GM21526 (cell line): ENCODE measurements at regions not wholly inside any gene's neighbourhood (a gene's known extent, or its start where the extent isn't known, plus 50 kb on each side); places are given as distances from the start of the nearest gene placed in this dataset.
"Not testable (repeated sequence)": the region's sequence is repeated elsewhere in the genome, so short reads cannot be mapped to it uniquely, and the experiment has no call there.

Experiments used
- ATAC-seq: cut with Tn5 transposase; IDR thresholded peaks from one replicate; pipeline ENCODE4 v1.9.1; 2021; ENCODE audit warnings: moderate library complexity; ENCODE audit not compliant: unreplicated experiment, low FRiP score

GRCh38 chr9:2277133-2277532 lies 262.0 kb downstream of the SMARCA2 start:
- not testable (repeated sequence) for ATAC-seq

GRCh38 chr9:2277644-2278043 lies 262.5 kb downstream of the SMARCA2 start:
- not testable (repeated sequence) for ATAC-seq

DNA sequence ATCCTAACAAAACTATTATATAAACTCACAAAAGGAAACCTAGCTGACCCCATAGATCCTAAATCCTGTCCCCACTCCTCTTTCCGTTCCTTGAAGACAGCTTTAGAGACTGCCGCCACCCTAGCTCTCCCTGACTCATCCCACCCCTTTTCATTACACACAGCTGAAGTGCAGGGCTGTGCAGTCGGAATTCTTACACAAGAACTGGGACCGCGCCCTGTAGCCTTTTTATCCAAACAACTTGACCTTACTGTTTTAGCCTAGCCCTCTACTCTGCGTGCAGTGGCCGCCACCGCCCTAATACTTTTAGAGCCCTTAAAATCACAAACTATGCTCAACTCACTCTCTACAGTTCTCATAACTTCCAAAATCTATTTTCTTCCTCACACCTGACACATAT lies 264.0 kb downstream of the SMARCA2 start:
- ATAC-seq: not testable (repeated sequence)

- no peak for ATAC-seq
These were observed 266.1 kb downstream of the SMARCA2 start for GRCh38 chr9:2281031-2281802.

- ATAC-seq: no peak
These were observed 266.6 kb downstream of the SMARCA2 start for GRCh38 chr9:2281803-2282185.

DNA sequence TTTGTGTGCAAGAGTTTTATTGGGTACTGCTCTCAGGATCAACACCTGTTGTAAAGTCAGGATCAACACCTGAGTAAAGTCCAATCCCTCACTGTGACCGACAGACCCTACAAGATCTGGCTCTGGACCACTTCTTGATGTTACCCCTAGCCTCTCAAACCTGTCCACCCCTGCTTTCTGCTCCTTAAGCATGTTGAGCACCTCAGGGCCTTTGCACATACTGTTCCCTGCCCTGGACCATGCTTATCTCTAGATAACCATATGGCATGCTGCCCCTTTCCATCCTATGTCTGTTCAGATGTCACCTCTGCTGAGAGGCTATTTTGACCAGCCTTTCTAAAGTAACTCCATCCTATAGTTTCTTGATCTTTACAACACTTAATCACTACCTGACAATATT lies 269.6 kb downstream of the SMARCA2 start:
- ATAC-seq: no peak

- no peak for ATAC-seq
These were observed 270.5 kb downstream of the SMARCA2 start for GRCh38 chr9:2285416-2286332.

DNA sequence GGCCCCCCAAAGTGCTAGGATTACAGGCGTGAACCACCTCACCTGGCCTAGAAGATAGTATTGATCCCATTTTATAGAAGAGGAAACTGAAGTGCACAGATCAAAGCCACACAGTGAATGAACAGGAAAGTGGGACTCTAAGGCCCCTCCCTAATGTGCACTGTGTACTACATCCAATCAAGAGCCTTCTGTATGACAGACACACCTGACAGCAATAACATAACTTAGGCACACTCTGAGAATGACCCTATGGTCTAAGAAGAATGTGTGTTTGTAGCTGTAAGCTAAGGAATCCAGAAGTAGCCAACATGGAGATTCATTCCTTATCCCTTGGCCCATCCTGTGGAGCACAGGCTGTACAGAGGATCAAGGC lies 271.2 kb downstream of the SMARCA2 start:
- no peak for ATAC-seq

- no peak for ATAC-seq
These were observed 271.8 kb downstream of the SMARCA2 start for GRCh38 chr9:2286825-2287455.

DNA sequence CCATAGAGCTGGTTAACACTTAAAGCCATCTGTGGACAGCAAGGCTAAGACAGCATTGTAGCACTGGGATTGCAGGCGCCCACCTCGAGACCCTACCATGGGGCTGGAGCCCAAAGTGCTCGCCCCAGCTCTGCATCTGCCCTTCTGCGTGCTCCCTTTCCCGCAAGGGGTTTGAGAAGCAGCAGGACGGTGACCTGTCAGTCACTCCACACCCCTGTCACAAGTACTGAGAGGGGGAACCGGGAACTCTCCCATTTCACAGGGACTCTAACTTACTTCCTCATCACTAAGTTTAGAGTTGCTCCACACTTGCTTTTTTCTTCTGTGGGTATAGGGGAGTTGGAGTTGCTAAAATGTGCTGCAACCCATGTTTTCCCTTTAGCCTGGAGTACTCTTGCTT lies 273.2 kb downstream of the SMARCA2 start:
- ATAC-seq: no peak

DNA sequence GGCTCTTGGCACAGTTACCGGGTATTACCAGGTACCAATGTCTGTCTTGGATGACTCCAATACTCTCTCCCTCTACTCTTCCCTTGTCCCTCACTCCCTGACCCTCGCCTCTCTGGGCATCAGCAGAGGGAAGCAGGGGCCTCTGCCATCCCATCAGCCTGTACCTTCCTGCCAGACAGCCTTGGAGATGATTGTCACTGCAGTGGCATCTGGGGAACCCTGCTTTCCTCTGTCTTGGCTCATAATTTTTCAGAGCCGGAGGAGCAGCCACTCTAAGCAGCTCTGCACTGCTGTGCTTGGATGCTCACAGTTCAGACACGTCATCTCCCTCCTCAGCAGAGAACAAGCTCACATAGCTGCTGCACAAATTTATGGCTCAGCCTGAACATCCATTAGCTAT lies 274.1 kb downstream of the SMARCA2 start:
- no peak for ATAC-seq

DNA sequence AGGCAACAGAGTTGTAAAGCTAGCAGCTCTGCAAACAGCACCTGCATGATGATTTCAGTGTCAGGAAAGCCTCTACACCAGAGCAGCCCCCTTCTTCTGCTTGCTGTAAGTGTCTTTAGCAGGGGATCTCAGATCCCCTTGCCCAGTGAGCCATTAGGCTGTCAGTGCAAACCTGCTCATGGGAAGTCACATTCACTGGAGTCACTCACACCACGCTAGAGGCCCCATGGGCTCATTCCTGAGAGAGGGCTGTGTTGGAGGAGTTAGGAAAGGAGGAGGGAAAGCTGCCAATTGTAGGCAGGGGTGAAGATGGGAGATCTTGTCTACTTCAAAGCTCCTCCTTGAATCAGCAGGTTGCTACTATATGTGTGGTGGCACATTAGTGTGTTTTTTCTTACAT lies 275.2 kb downstream of the SMARCA2 start:
- no peak for ATAC-seq

GRCh38 chr9:2291980-2292704 lies 277.0 kb downstream of the SMARCA2 start:
- no peak for ATAC-seq

GRCh38 chr9:2292733-2293132 lies 277.6 kb downstream of the SMARCA2 start:
- ATAC-seq: no peak

- ATAC-seq: no peak
These were observed 282.6 kb downstream of the SMARCA2 start for GRCh38 chr9:2297771-2298170.

- no peak for ATAC-seq
These were observed 283.1 kb downstream of the SMARCA2 start for GRCh38 chr9:2298217-2298616.

GRCh38 chr9:2299156-2299842 lies 284.2 kb downstream of the SMARCA2 start:
- ATAC-seq: no peak

GRCh38 chr9:2299843-2300205 lies 284.7 kb downstream of the SMARCA2 start:
- no peak for ATAC-seq

DNA sequence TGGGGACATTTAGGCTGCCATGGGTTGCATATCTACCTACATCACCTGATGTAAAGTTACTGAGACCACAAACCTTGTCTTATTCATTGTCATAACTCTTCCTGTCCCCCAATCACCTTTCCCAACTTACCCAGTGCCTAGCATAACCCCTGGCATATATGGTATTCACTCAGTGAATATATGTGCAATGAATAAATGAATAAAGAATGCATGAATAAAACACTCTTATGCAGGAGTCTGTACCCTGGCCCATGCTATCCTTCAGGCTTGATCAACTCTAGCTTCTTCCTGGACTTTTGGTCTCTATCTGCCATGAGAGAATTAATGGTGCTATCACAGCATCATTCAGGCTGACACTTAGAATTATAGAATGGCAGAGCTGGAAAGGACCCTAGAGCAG lies 285.2 kb downstream of the SMARCA2 start:
- ATAC-seq: no peak

DNA sequence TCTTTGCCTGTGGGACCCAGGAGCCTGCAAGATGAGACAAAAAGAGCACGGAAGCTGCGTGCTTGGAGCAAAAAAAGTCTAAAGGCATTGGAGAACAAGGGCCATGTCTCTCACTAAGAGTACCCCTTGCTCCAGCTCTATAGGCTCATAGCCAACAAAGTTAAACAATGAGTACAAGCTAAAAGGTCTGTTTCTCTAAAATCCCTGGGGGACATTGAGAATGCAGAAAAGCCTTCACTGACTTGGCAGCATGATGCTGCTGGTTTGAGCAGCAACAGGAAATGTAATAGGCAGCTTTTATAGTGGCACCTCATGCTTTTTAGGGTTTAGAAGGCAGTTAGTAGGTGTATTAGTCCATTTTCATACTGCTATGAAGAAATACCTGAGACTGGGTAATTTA lies 287.5 kb downstream of the SMARCA2 start:
- no peak for ATAC-seq
